ENCODE measurements at regions not wholly inside any gene's neighbourhood (a gene's known extent, or its start where the extent isn't known, plus 50 kb on each side); places are given as distances from the start of the nearest gene placed in this dataset.
"Not testable (repeated sequence)": the region's sequence is repeated elsewhere in the genome, so short reads cannot be mapped to it uniquely, and the experiment has no call there.

GRCh38 chr10:10714327-10714726 lies 303.3 kb upstream of the CELF2 start:
- ChIA-PET CTCF (no interaction called here), POLR2A (no interaction called here)

DNA sequence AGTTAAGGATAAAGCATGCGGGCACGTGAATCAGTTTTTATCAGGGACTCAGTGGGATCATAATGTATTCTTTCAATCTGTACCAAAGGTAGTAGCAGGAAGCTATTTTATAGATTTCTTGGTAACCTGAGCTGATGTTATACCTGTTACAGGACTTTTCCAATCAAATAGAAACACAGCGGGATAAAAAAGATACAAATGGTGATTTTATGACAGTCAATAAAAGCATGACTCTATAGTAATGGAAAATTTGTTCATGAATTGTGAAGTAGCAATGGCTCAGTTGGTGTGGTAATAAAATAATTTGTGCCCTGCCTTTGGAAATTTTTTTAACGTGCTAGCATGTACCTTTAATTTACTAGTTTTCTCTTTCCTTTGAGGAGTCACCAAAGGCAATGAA lies 300.7 kb upstream of the CELF2 start:
- ChIA-PET POLR2A (no interaction called here), CTCF (no interaction called here)

DNA sequence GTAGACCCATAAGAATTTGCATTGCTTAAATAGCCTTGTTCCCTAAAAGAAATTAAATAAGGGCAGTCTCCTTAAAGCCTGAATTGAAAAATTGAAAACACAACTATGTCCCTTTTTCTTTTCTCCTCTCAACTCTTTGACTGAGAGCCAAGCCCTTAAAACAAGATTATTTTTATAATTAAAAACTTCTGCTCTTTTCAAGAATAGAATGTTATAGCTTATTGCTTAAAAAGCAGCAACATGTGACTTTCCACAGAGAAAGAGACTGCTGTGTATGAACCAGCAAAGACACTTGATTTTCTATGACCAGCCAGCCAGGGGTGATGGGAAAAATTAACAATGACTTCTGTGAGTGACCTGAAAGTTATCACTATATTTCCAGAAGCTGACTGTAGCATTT lies 295.2 kb upstream of the CELF2 start:
- CTCF ChIA-PET: no interaction called here
- POLR2A ChIA-PET: no interaction called here

DNA sequence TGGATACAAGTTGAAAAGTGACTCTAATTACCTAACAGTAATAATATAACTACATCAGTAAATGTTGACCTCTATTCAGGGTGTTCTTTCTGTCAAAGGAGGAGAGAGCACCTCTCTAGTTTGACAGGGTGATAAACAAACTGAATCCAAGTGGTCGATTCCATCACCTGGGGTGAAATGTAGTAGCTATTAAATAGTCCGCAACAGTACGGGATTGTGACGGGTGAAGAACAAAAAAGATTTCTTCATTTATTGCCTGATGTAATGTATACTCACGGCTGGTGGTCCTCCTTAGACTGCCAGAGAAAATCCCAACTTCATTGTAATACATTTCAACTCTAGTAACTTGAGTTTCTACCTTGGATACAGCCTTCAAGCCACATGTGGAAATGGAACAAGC lies 292.5 kb upstream of the CELF2 start:
- ChIA-PET CTCF (no interaction called here), POLR2A (no interaction called here)

- ChIA-PET CTCF (no interaction called here), POLR2A (no interaction called here)
Measured at GRCh38 chr10:10726101-10726500, 291.6 kb upstream of the CELF2 start.

GRCh38 chr10:10727411-10727810 lies 290.3 kb upstream of the CELF2 start:
- CTCF ChIA-PET, POLR2A ChIA-PET: not testable (repeated sequence)

DNA sequence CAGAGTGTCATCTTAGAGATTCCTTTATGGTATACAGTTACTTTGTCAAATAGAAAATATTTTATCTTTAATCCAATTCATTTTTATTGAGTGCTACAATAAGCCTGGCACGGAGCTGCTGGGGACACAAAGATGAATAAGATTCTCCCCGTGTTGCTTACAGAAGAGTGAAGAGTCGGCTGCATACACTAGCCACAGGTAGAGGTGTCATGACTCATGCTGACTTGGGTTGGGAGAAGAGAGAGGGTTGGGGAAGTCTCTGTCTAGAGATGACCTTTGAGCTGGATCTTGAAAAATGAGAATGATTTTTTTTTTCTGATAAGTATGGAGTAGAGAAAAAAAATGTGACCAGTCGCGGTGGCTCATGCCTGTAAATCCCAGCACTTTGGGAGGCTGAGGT lies 289.9 kb upstream of the CELF2 start:
- ChIA-PET POLR2A (no interaction called here), CTCF (no interaction called here)

GRCh38 chr10:10730471-10731043 lies 287.1 kb upstream of the CELF2 start:
- ChIA-PET POLR2A (no interaction called here), CTCF (no interaction called here)

DNA sequence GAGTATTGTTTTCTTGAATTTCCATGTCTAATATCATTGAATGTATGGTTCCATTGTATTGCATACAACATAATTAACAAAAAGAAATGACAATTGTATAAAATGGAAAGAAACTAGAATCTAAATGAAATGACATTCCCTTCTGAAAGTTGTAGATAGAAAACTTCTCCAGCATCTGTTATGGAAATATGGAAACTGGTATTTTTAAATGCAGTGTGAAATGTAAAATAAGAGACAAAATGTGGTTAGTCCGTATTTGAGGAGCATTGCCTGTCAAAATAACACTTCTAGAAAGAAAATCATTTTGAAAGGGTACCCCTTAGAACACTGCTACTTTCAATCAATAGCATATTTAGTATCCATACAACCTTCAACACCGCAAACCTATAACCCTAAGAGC lies 286.3 kb upstream of the CELF2 start:
- ChIA-PET CTCF (no interaction called here), POLR2A (no interaction called here)

DNA sequence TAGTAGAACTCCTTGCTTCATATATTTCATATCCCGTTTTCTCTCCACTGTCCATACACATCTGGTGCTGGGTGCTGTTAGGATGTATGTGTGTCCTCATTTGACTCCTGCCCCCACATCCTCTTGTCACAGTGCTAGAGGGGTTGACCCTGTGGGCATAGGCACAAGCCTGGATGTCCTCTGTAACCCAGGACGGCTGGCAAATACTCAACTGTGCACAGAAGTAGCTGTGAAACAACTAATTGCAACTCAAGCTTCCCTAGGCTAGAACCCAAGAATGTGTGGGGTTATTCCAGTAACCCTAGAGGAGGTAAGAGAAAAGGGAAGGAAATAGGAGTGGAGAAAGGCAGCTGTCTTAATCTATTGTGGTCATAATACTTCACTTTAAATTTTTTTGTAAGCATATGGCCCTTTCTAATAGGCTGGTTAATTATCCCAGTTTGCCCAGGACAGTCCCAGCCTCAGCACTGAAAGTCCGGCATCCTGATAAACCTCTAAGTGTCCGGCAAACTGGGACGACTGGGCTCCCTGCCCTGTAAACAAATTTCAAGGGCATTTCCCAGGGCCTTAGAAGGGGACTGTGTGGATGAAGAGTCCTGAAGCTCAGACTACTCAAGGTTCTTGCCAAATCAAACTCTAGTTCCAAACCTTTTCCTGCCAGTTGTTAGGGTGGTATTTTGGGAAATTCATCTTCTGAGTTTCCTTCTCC lies 283.2 kb upstream of the CELF2 start:
- CTCF ChIA-PET: no interaction called here
- POLR2A ChIA-PET: no interaction called here

- CTCF ChIA-PET: no interaction called here
Measured at GRCh38 chr10:10745291-10745690, 272.4 kb upstream of the CELF2 start.

GRCh38 chr10:10755490-10755889 lies 262.2 kb upstream of the CELF2 start:
- ChIA-PET CTCF (no interaction called here), POLR2A (no interaction called here)

More at GRCh38 chr10:10745291-10745690, 272.4 kb upstream of the CELF2 start:
- POLR2A ChIA-PET: no interaction called here

DNA sequence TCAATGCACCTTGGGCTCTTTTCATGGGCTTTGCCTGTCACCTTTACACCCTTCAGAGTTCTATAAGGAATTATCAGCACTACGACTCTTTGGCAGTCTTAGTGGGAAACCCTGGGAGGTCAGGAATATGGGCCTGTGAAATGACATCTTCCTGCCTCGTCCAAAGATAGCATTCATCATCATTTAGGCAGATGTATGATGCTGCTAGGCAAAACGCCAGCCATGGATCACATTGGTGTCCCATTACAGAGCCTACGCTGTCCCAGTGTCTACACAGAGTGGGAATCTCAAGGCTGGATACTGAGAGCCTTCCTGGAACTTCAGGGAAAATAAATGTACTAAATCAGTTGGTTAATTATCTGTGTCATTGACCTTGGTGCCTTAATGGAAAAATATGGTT lies 259.4 kb upstream of the CELF2 start:
- CTCF ChIA-PET: no interaction called here
- POLR2A ChIA-PET: no interaction called here

- CTCF ChIA-PET, POLR2A ChIA-PET: not testable (repeated sequence)
Measured at GRCh38 chr10:10759806-10760205, 257.9 kb upstream of the CELF2 start.

DNA sequence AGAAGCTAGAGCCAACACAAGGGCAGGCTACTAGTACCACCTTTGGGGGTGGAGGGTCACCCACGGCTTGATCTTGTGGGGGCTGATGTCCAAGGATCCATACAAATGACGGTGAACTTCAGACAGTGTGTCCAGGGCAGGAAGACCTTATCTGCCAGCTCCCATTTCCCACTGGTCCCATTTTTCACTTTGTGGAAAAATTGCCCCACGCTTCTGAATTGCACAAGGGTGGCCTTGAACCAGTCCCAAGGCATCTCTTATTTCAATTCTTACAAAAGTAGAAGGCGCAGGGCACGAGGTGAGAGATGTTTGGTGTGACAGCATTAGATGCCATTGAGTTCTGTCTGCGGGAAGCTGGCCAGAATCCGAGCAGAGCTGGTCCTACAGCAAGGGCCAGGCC lies 252.7 kb upstream of the CELF2 start:
- ChIA-PET CTCF (no interaction called here), POLR2A (no interaction called here)

DNA sequence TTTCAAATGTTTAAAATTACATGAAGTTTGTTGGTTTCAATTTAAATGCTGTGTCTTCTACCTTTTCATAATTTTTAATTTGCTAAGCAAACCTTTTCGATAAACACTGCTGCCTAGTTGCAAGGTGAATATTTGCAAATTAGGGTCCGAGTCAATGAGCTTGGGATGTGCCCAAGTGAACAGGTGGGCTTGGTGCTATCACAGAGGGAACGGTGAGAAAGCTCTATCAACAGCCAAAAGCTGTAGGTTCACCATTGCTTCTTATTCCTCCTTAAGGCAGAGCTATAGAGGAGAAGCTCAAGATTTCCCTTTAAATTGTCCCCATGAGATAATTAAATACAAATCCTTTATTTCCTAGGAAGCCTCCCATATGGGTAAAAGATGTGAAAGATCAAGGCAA lies 245.3 kb upstream of the CELF2 start:
- ChIA-PET CTCF (interaction anchor here (0.6 kb wide), 1 partner anchor 24 kb away, joined by 3 read pairs; no protein-coding TSS in a partner anchor), POLR2A (no interaction called here)

GRCh38 chr10:10772874-10773508 lies 244.7 kb upstream of the CELF2 start:
- POLR2A ChIA-PET: no interaction called here

GRCh38 chr10:10774416-10774815 lies 243.3 kb upstream of the CELF2 start:
- ChIA-PET POLR2A (no interaction called here), CTCF (no interaction called here)

More at GRCh38 chr10:10772874-10773508, 244.7 kb upstream of the CELF2 start:
- CTCF ChIA-PET: interaction anchor here (0.6 kb wide), 1 partner anchor 25 kb away, joined by 3 read pairs; no protein-coding TSS in a partner anchor

DNA sequence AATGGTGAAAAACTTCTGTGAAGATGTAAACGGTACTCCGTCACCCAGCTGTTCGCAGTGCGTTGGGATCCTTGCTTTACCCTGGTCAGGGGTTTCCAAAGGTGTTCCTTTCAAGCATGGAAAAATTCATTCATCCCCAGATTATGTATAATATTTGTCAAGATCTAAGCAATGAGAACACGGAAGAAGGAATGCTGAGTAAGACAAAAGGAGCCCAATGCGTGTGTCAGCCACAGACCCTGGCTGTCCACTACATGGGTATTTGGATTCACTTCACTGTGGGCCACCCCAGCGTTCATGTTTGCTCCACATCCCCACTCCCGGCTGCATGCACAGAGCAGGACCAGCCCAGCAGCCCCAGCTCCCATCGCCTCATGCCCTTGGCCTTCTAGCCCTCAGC lies 241.3 kb upstream of the CELF2 start:
- CTCF ChIA-PET: no interaction called here
- POLR2A ChIA-PET: no interaction called here

DNA sequence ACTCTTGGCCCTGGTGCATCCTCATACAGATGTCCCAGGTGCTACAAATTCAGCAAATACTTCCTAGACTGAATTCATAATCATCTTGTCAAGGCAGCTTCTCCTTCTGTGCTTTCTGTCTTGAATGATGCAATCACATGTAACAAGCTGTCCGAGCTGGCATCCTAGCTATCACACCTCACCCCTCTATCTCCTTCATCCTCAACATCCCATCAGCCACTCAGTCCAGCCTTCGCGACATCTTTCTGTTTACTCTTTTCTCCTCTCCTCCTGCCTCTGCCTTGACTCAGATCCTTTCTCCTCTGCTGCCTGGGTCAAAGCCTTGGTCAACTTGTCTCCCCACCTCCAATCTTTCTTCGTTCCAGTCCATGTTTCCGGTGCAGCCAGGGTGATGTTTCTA lies 240.4 kb upstream of the CELF2 start:
- ChIA-PET POLR2A (no interaction called here), CTCF (no interaction called here)

DNA sequence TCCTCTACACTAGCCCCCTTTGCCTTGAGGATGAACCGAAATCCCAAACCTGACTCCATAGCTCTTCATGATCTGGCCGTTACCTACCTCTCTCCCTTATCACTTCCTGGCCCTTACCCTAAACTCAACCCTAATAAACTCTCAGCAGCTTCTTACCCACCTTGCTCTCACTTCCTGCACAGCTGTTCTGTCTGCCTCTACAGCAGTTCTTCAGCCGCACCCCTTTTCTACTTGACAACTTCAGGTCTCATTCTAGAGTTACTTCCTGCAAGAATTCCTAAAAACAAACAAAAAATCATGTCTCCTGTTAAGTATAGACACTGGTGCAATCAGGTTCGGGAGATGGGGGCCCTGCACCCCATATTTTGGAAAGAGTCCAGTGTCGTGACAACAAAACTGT lies 239.9 kb upstream of the CELF2 start:
- ChIA-PET POLR2A (no interaction called here), CTCF (no interaction called here)

DNA sequence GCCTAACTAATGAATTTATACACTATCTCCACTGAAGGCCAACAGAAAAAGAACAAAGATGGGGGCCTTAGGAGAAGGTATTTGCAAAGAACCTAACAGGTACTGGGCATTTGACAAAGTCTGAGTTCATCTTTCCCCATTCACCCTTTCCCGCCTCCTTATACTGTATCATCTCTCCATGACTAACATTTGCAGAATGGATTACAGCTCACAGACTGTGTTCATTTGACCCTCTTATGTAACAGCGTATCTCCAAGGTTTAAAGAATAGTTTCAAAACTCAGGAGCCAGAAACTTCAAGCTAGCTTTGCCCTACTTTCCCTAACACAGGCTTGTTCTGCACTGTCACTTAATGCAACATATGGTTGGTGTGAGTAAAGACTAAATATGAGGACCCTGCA lies 238.7 kb upstream of the CELF2 start:
- ChIA-PET CTCF (no interaction called here), POLR2A (no interaction called here)
